ENCODE measurements at regions not wholly inside any gene's neighbourhood (a gene's known extent, or its start where the extent isn't known, plus 50 kb on each side); places are given as distances from the start of the nearest gene placed in this dataset.

DNA sequence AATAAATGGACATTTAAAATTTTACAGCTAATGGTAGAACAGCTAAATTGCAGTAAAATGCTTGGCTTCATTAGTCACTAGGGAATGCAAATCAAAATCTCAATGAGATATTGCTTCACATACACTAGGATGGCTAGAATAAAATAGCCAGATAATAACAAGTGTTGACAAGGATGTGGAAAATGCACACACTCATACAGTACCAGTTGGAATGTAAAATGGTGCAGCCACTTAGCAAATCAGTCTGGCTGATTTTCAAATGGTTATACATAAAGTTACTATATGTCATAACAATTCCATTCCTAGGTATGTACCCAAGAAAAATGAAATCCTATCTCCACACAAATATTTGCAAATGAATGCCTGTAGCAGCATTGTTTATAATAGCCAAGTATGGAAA is 452.1 kb downstream of the HDGFL1 start:
- DNase-seq (ENCODE audit: low spot score) = no peak

- DNase-seq (ENCODE audit: low spot score) = no peak
Measured at GRCh38 chr6:23027281-23027680, 457.9 kb downstream of the HDGFL1 start.

GRCh38 chr6:23031986-23032385 is 462.6 kb downstream of the HDGFL1 start:
- no peak for DNase-seq (ENCODE audit: low spot score)

DNA sequence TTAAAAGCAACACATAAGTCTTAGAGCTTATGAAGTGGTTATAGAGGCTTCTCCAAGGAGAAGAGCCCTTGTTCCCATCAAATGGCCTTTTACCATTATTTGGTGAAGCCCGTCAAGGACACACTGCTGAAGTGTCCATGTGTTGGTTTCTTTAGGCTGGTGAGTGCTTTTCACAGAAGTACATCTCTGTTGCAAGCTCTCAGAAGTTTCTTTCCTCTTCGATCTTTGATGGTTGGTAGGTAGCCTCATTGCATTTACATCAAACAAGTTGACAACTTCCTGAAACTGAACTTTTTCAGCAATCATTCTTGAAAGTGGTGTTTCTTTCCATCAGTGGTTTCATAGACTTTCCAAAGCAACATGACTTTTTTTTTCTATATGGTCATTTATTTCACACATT is 465.6 kb downstream of the HDGFL1 start:
- no peak for DNase-seq (ENCODE audit: low spot score)

- no peak for DNase-seq (ENCODE audit: low spot score)
Measured at GRCh38 chr6:23036406-23036983, 467.1 kb downstream of the HDGFL1 start.

GRCh38 chr6:23040899-23041298 is 471.5 kb downstream of the HDGFL1 start:
- DNase-seq (ENCODE audit: low spot score) = no peak

GRCh38 chr6:23045280-23045679 is 475.9 kb downstream of the HDGFL1 start:
- DNase-seq (ENCODE audit: low spot score) = no peak

- DNase-seq (ENCODE audit: low spot score) = no peak
Measured at GRCh38 chr6:23055523-23055922, 486.2 kb downstream of the HDGFL1 start.

- DNase-seq (ENCODE audit: low spot score) = no peak
Measured at GRCh38 chr6:23073821-23074220, 504.5 kb downstream of the HDGFL1 start.

DNA sequence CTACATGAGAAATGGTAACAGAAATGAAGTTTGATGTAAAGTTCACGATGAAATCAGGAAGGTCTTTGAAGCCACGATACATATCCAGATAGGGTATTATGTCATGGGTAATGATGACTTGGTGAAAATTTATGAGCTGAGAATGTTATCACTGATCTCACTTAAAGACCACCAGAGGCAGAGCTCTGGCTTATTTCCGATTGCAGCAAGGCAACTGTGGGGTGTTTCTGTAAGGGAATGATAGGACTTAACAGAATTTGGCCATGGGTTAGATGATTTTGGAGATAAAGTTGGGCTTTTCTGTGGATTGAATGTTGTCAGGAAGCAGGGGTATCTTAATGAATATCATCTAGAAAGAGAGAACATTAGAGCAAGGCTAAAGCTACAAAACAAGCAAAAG is 508.4 kb downstream of the HDGFL1 start:
- DNase-seq (ENCODE audit: low spot score) = no peak

DNA sequence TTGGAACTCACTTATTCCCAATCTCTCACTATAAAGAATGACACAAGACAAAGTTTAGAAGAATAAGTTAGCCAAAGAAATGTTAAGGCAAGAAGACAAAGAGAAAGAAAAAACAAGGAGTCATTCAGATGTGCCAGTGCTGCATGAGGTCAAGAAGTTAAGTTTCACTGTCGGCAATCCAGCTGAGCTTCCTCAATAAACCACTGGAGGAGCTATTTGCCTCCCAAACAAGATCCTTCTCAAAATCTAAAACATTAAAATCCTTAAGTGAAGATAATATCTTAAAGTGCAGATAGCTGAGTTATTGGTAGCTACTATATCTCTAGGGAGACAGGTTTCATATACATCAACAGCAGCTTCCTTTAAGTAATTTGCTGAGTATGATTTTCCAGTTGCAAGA is 512.3 kb downstream of the HDGFL1 start:
- no peak for DNase-seq (ENCODE audit: low spot score)

DNA sequence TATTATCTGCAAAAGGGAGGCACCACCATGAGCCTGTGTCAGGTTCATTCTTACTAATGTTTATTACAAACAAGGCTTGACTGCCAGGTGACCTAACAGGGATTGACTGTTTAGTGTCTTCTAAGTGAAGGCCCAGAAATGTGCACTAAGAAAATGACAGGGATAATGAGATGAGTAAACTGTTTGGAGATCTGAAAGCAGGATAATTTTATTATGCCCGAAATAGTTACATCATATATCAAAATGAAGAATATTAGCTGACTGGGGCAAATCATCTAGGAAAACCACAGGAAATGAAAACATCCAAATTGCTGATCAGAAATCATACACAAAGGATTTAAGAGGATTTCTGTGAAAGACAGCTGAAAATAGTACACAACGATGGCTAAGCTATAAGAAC is 516.7 kb downstream of the HDGFL1 start:
- DNase-seq (ENCODE audit: low spot score) = no peak

DNA sequence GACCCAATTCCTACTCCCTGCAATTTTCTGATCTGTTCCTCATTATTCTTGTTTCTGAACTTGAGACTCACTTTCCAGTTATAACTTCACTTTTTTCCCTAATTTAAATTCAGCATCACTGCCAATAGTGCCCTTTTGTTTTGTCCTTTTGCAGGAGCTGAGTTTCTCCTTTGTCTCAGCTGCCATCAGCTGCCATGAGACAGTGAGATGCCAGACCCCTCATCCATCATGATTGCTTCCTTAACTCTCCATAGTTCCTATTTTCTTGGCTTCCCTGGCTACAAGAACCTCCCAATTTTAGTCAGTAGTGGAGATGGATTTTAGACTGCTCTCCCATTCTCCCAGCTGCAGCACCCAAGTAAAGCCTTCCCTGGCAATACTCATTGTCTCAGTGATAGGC is 518.1 kb downstream of the HDGFL1 start:
- no peak for DNase-seq (ENCODE audit: low spot score)

DNA sequence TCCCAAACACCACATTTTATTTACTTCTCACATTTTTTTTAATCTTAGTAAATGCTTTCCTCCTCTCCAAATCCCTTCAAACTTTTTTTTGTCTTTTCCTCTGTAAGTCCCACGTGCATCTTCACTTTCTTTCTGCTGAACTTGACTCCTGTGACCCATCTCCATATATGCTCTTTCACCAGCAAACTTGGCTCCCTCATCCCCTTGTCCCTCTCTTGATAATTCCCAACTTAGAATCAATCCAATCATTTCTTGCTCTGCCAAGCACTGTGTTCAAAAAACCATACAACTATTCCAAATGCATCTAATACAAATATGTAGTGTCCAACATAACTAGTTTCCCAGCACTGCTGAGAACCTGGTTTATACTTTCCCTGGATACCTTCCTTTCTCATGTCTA is 519.4 kb downstream of the HDGFL1 start:
- DNase-seq (ENCODE audit: low spot score) = no peak

DNA sequence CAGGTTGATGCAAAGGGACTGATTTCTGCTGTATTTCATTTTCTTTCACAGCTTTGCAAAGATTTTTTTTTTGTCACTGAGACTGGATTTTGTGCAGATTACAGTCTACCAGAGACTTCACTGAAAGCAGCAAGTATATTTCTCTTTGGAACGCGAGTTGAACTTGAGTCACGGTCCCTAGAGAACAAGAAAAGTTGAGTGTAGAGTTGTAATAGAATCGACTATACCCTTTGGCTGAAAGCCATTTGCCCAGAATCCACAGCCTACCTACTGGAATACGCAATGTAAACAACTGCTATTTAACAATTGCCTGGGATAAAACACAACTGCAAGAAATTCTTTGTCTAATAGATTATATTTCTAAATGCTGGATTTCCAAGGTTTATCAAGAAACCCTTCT is 520.6 kb downstream of the HDGFL1 start:
- no peak for DNase-seq (ENCODE audit: low spot score)

DNA sequence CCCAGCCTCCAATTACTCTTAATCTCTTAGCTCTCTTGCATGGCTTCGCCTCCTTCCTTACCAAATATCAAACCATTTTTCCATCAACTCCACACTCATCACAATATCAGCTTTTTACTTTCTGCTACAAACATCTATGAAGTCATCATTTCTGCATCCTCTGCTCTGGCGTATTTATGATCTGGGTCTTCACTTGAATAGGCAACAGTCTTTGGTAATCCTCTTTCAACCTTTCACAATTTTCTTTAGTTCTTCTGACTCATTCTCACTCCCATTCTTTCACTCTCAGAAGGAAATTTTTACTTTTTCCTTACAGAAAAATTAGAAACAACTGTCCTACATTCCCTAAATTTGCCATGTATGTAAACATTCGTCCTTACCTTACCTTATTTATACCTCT is 522.4 kb downstream of the HDGFL1 start:
- DNase-seq (ENCODE audit: low spot score) = no peak

GRCh38 chr6:23096876-23097275 is 527.5 kb downstream of the HDGFL1 start:
- DNase-seq (ENCODE audit: low spot score) = no peak

GRCh38 chr6:23097566-23097965 is 528.2 kb downstream of the HDGFL1 start:
- DNase-seq (ENCODE audit: low spot score) = no peak

DNA sequence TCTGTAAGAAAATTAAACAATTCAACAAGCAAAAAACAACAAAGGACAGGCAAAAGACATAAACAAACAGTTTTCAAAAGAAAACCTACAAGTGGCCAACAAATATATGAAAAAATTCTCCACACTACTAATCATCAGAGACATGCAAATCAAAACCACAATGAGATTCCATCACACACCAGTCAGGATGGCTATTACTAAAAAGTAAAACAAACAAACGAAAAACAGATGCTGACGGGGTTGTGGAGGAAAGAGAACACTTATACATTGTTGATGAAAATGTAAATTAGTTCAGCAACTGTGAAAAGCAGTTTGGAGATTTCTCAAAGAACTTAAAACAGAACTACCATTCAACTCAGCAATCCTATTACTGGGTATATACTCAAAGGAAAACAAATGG is 537.6 kb downstream of the HDGFL1 start:
- DNase-seq (ENCODE audit: low spot score) = no peak

DNA sequence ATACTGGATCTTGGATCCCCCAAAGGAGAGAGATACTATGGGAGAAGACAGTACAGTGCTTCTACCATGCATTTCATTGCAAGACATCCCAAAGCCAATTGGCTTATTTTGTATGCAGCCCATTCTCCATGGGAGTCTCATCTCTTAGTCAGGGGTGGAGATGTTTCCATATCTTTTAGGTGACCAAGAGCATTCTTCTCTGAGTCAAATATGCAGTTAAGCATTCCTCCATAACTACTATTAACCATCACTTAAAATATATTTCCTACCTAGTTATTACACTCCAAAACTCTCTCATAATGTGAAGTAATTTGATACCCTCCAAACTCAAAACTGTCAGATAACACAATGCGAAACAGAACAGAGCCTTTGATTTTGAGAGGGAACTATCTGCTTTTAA is 542.6 kb downstream of the HDGFL1 start:
- DNase-seq (ENCODE audit: low spot score) = no peak

DNA sequence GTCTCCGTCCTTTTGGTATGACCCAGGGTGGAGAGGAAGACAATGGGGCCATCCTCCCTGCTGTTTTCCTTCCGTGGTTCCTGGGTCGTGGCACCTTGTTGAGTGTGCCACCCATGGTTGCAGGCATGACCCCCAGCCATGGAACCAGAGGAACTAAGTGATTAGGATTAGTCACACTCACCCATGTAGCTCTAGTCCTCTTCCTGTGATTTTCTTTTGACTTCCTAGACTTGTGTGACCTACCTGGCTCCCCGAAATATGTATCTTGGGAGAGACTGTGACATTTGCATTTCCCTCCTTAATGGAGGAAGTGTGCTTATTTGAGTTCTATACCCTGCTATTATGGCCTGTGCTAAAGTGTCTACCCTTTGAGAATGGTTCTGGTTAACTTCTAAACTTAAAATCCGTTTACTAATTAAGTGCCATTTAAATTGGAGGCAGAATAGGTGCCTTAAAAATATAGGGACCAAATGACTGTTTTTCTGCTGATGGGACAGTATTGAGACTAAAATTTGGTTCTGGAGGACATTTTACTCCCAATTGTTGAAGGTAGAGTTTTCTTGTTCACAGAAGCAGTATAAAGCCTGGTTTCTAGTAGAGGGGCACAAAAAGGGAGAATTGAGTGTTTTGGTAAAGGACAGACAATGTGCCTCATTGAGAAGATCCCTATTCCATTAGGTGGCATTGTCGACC is 545.6 kb downstream of the HDGFL1 start:
- no peak for DNase-seq (ENCODE audit: low spot score)

DNA sequence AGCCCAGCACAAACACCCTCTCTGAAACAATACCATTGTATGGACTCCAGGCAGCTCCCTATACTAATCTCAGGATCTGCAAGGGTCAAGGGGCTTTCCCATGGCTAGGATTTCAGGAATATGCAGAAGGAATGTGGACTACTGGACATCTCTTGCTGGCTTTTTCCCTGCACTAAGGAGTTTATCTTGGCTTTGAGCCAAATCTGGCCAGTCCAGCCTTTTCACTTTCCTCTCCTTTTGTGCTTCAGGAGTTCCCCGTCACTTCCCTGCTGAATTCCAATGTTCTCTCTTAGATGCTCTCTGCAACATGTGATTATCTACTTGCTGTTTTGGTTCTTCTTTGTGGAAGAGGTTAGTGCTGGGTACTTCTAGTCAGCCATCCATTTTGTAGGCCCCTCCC is 568.2 kb downstream of the HDGFL1 start:
- DNase-seq (ENCODE audit: low spot score) = no peak

DNA sequence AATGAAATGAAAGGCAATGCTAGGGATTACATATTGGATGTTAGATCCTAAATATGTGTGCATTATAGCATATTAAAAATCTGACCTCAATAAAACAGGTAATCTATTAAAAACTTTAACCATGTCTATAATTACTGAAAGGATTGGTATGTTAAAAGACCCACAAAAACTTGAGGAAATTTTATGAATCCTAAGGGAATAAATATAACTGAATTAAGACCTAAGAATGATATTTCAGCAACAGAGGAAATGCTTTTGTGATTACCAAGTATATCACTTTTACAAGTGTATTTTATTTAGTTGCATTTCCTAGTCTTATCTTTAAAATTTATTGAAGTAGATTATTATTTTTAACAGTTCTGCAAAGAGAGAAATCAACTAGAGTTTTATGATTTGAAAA is 571.5 kb downstream of the HDGFL1 start:
- no peak for DNase-seq (ENCODE audit: low spot score)

DNA sequence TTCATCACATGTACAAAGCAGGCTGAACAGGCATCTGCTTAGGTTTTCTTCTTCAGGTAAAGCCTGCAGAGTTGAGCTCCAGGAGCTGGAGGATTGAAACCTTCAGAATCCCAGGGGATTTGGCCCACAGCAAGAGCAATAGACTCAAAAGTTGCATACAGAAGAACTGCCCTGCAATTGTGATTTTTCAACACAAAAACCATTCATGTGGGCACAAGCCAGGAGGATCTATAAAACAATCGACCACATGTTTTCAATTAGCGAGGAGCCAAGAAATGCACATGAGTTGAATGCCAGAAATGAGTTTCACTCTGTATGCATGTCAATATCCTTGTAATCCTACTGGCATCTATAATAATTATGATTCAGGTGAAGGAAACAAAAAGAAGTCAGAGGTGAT is 576.4 kb downstream of the HDGFL1 start:
- DNase-seq (ENCODE audit: low spot score) = no peak

Measured in D341Med (cell line).